Transverse colon (tissue), 3 donors: ENCODE measurements at regions not wholly inside any gene's neighbourhood (a gene's known extent, or its start where the extent isn't known, plus 50 kb on each side); places are given as distances from the start of the nearest gene placed in this dataset.

Source experiments
- POLR2A ChIP-seq: fragments of 450-650 bp; IDR thresholded peaks from one replicate; pipeline ENCODE4 v1.6.1; 2016; ENCODE audit warnings: antibody characterized with exemption, mild to moderate bottlenecking, moderate library complexity
- TF ChIP-seq, protein P1 (sequence below), 5 experiments: fragments of 200-600 bp in 3 of 5; fragments of 450-650 bp in 2 of 5; sonication (generic) in 3 of 5; IDR thresholded peaks; 1 replicate in 2 of 5; 2 replicates in 3 of 5; pipeline ENCODE4 v1.5.1; 2016 to 2017; ENCODE audit warnings: antibody characterized with exemption in 5 of 5, inconsistent platforms in 3 of 5, mild to moderate bottlenecking in 2 of 5, moderate library complexity in 1 of 5

DNA sequence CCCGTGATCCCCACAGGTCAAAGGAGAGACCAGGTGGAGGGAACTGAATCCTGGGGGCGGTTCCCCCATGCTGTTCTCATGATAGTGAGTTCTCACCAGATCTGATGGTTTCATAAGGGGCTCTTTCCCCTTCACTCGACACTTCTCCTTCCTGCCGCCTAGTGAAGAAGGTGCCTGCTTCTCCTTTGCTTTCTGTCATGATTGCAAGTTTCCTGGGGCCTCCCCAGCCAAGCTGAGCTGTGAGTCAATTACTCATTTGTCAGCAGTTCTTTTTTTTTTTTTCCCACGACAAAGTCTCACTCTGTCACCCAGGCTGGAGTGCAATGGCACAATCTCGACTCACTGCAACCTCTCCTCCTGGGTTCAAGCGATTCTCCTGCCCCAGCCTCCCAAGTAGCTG lies 1530.4 kb downstream of the BRD1 start:
- TF ChIP-seq, protein P1, sequence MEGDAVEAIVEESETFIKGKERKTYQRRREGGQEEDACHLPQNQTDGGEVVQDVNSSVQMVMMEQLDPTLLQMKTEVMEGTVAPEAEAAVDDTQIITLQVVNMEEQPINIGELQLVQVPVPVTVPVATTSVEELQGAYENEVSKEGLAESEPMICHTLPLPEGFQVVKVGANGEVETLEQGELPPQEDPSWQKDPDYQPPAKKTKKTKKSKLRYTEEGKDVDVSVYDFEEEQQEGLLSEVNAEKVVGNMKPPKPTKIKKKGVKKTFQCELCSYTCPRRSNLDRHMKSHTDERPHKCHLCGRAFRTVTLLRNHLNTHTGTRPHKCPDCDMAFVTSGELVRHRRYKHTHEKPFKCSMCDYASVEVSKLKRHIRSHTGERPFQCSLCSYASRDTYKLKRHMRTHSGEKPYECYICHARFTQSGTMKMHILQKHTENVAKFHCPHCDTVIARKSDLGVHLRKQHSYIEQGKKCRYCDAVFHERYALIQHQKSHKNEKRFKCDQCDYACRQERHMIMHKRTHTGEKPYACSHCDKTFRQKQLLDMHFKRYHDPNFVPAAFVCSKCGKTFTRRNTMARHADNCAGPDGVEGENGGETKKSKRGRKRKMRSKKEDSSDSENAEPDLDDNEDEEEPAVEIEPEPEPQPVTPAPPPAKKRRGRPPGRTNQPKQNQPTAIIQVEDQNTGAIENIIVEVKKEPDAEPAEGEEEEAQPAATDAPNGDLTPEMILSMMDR (IDR thresholded peaks at IDR 0.05), result no peak
- no peak for TF ChIP-seq POLR2A
